ENCODE measurements at regions not wholly inside any gene's neighbourhood (a gene's known extent, or its start where the extent isn't known, plus 50 kb on each side); places are given as distances from the start of the nearest gene placed in this dataset.

DNA sequence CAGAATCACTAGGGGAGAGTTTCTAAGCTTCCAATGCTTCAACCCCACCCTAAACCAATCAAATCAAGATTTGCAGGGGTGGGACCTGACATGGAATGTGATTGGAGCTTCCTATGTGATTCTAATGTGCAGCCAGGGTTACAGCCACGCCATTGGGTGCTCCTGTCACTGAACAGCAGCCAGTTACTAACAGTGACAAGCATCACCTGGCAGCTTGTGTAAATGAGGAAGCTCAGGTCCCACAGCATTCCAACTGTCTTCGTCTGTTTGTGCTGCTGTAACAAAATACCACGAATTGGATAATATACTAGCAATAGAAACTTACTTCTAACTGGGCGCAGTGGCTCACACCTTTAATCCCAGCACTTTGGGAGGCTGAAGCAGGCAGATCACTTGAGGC lies 294.9 kb downstream of the SHQ1 start:
- no peak for DNase-seq

DNA sequence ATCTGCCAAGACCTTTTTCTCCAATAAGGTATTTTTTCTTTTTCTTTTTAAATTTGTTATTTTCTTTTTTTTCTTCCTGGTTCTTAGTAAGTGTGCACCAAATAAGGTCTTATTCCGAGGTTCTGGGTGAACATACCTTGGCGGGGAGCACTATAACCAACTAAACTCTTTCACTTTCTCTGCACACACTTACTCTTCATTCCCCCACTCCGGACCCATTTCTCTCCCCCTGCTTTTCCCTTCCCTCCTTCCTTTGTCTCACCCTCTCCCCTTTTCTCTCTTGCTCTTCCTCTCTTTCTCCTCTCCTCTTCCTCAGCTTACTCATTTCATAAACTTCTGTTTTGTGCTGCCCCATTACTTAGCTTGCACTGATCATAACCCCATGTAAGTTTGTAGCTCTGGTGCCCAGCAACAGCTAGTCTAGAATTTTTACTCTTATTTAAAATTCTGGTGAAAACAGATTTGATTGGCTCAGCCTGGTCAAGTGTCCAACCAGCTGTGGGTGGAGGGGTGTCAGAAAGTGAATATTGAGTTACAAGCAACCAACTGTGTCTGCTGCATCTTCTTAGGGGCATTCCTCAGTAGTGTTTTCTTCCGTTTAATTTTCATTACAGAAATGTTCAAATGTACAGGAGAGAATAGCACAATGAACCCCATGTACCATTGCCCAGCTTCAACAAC lies 297.5 kb downstream of the SHQ1 start:
- no peaks in the 10 kb centered on the region for H3K27me3 ChIP-seq (ENCODE audit: low read depth)
- H3K36me3 ChIP-seq, result no peaks in the 10 kb centered on the region
- no peaks in the 10 kb centered on the region for H3K4me1 ChIP-seq
- no peak overlapping the region for H3K4me3 ChIP-seq
- no peak for DNase-seq
- H3K9me3 ChIP-seq (replicated peaks), result no peaks in the 10 kb centered on the region
- intact Hi-C loops (cut with micrococcal nuclease), result no loop called here
- no peak overlapping the region for H3K27ac ChIP-seq (replicated peaks)
- TF ChIP-seq, protein P1, sequence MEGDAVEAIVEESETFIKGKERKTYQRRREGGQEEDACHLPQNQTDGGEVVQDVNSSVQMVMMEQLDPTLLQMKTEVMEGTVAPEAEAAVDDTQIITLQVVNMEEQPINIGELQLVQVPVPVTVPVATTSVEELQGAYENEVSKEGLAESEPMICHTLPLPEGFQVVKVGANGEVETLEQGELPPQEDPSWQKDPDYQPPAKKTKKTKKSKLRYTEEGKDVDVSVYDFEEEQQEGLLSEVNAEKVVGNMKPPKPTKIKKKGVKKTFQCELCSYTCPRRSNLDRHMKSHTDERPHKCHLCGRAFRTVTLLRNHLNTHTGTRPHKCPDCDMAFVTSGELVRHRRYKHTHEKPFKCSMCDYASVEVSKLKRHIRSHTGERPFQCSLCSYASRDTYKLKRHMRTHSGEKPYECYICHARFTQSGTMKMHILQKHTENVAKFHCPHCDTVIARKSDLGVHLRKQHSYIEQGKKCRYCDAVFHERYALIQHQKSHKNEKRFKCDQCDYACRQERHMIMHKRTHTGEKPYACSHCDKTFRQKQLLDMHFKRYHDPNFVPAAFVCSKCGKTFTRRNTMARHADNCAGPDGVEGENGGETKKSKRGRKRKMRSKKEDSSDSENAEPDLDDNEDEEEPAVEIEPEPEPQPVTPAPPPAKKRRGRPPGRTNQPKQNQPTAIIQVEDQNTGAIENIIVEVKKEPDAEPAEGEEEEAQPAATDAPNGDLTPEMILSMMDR (IDR thresholded peaks at IDR 0.05; ENCODE audit: borderline replicate concordance), result no peak

More for the DNA sequence above, 294.9 kb downstream of the SHQ1 start:
- Histone ChIP-seq H3K36me3 (no peaks in the 10 kb centered on the region), H3K9me3 (replicated peaks) (no peaks in the 10 kb centered on the region), H3K4me3 (no peak overlapping the region), H3K4me1 (no peaks in the 10 kb centered on the region), H3K27ac (replicated peaks) (no peak overlapping the region), H3K27me3 (ENCODE audit: low read depth) (no peaks in the 10 kb centered on the region)
- intact Hi-C loops (cut with micrococcal nuclease), result no loop called here
- TF ChIP-seq, protein P1 (IDR thresholded peaks at IDR 0.05; ENCODE audit: borderline replicate concordance), result no peak

DNA sequence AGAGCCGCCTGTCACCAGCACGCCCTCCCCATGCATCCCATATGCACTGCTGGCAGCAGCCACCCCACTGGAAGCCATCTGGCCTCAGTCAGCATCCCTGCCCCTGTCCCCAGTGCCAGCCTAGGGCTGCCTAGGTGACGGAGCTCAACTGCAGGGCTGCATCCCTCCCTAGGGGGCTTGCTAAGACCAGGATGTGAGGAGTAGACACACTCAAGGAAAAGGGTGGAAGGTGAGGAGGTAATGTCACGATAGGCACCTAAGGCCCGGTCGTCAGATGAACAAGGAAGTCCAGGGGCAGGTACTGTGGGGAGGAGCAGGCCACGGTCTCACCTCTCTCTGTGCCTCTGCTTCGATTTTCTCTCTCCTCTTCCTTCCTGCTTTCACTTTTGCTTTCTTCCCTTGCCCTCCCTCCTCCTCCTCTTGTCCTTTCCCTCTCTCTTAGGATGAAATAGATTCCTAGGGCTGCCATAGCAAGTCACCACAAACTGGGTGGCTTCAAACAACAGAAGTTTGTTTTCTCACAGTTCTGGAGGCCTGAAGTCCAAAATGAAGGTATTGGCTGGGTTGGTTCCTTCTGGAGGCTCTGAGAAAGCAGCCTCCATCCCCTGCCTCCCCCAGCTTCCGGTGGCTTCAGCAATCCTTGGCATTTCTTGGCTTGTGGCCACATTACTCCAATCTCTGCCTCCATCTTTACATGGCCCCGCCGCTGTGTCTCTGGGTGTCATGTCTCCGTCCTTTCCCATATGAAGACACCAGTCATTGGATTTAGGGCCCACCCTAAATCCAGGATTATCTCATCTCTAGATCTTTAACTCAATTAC lies 298.3 kb downstream of the SHQ1 start:
- intact Hi-C loops (cut with micrococcal nuclease), result no loop called here
- no peak overlapping the region for H3K4me3 ChIP-seq
- no peak for DNase-seq

DNA sequence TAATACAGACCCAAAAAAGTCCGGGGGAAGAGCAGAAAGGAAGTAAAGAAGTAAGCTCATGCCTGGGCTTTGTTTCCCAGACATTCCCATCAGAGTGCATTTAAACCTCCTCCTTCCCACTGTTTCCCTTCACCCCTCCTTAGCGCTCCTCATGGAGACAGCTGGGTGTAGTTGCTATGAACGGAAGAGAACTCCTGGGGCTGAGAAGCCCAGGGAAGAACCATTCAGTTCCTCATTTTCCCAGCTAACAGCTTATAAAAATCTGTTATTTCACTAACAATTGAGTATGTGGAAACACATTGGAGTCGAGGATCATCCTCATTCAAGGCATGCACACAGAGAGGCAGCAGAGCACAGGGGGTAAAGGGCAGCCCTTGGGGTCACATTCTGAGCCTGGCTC lies 299.3 kb downstream of the SHQ1 start:
- H3K36me3 ChIP-seq, result no peaks in the 10 kb centered on the region
- H3K4me3 ChIP-seq, result no peak overlapping the region
- DNase-seq, result no peak
- no peak overlapping the region for H3K27ac ChIP-seq (replicated peaks)
- no peaks in the 10 kb centered on the region for H3K4me1 ChIP-seq
- no peaks in the 10 kb centered on the region for H3K9me3 ChIP-seq (replicated peaks)
- TF ChIP-seq, protein P1 (IDR thresholded peaks at IDR 0.05; ENCODE audit: borderline replicate concordance), result no peak
- intact Hi-C loops (cut with micrococcal nuclease), result no loop called here
- no peaks in the 10 kb centered on the region for H3K27me3 ChIP-seq (ENCODE audit: low read depth)

More for the DNA sequence above, 298.3 kb downstream of the SHQ1 start:
- TF ChIP-seq, protein P1 (IDR thresholded peaks at IDR 0.05; ENCODE audit: borderline replicate concordance), result no peak
- Histone ChIP-seq H3K4me1 (no peaks in the 10 kb centered on the region), H3K27me3 (ENCODE audit: low read depth) (no peaks in the 10 kb centered on the region), H3K27ac (replicated peaks) (no peak overlapping the region), H3K9me3 (replicated peaks) (no peaks in the 10 kb centered on the region), H3K36me3 (no peaks in the 10 kb centered on the region)

DNA sequence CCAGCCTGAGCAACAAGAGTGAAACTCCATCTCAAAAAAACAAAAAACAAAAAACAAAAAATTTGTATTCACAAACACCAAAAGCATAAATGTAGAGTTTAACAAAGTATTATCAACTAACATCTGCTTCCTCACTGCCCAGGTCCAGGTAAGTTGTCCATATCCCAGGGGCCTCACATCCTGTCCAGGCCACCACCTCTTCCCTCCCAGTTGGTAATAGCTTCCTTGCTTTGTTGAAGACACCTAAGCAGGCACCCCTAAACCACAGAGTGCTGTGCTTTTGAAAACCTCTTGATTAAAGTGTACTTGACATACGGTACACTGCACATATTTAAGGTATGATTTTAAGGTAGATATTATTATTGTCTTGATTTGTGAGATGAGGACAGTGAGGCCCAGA lies 299.8 kb downstream of the SHQ1 start:
- no peak overlapping the region for H3K27ac ChIP-seq (replicated peaks)

More for the DNA sequence above, 299.8 kb downstream of the SHQ1 start:
- H3K4me3 ChIP-seq, result no peak overlapping the region
- no peaks in the 10 kb centered on the region for H3K36me3 ChIP-seq
- H3K27me3 ChIP-seq (ENCODE audit: low read depth), result no peaks in the 10 kb centered on the region
- no peaks in the 10 kb centered on the region for H3K9me3 ChIP-seq (replicated peaks)
- intact Hi-C loops (cut with micrococcal nuclease), result no loop called here
- TF ChIP-seq, protein P1 (IDR thresholded peaks at IDR 0.05; ENCODE audit: borderline replicate concordance), result no peak
- no peak for DNase-seq
- H3K4me1 ChIP-seq, result no peaks in the 10 kb centered on the region
